IMR-90 (cell line): ENCODE measurements at regions not wholly inside any gene's neighbourhood (a gene's known extent, or its start where the extent isn't known, plus 50 kb on each side); places are given as distances from the start of the nearest gene placed in this dataset.

Experiments
- ATAC-seq: fragments of 200-7000 bp; cut with Tn5 transposase; 2 replicates; pipeline ENCODE4 v1.9.1; 2020; ENCODE audit warnings: low read depth, mild to moderate bottlenecking, moderate library complexity
- BruUV-seq: library from RNA; stranded (reverse); fragments of 400-500 nt; replicated peaks from 2 replicates; lab custom pipeline; 2021; lab: Mats Ljungman, UMichigan
- CTCF ChIA-PET: fragments of 300-600 bp; formaldehyde crosslinking; extraction: SDS; loops from one replicate; lab custom pipeline; 2021; ENCODE audit warnings: antibody characterized with exemption; lab: Yijun Ruan, JAX
- POLR2A ChIA-PET: fragments of 300-600 bp; sonication (Branson Sonifier 250); formaldehyde crosslinking; loops from one replicate; lab custom pipeline; 2022; ENCODE audit warnings: antibody characterized with exemption; ENCODE audit not compliant: unreplicated experiment; lab: Charles Lee
- DNase-seq: peaks from one replicate; pipeline ENCODE4 v3.0.0; 2013
- H2AFZ ChIP-seq: replicated peaks from 2 replicates; pipeline ENCODE3; 2013; ENCODE audit warnings: low read length, mild to moderate bottlenecking; ENCODE audit not compliant: poor library complexity
- H2AK5ac ChIP-seq: 2 replicates; pipeline ENCODE4 v1.6.1; 2013; ENCODE audit warnings: low read depth, low read length, inconsistent platforms
- H2AK9ac ChIP-seq: replicated peaks from 2 replicates; pipeline ENCODE3; 2013; ENCODE audit warnings: mild to moderate bottlenecking, low read depth, low read length, moderate library complexity; ENCODE audit not compliant: poor library complexity
- H2BK120ac ChIP-seq: 2 replicates; pipeline ENCODE4 v1.6.1; 2013; ENCODE audit warnings: low read depth, low read length, inconsistent platforms
- H2BK15ac ChIP-seq: 3 replicates; pipeline ENCODE4 v1.6.1; 2013; ENCODE audit warnings: low read depth, low read length, inconsistent platforms
- H2BK20ac ChIP-seq: 2 replicates; pipeline ENCODE4 v1.6.1; 2013; ENCODE audit warnings: low read depth, mild to moderate bottlenecking, inconsistent platforms, low read length, moderate library complexity
- H2BK5ac ChIP-seq: 2 replicates; pipeline ENCODE4 v1.6.1; 2013; ENCODE audit warnings: mild to moderate bottlenecking, low read depth, low read length, inconsistent platforms; ENCODE audit not compliant: poor library complexity, severe bottlenecking
- H3K14ac ChIP-seq: replicated peaks from 2 replicates; pipeline ENCODE4 v1.6.1; 2013; ENCODE audit warnings: low read depth, low read length, inconsistent platforms
- H3K18ac ChIP-seq: 2 replicates; pipeline ENCODE4 v1.6.1; 2013; ENCODE audit warnings: low read depth, low read length, control low read depth
- H3K23ac ChIP-seq: 2 replicates; pipeline ENCODE4 v1.6.1; 2013; ENCODE audit warnings: low read depth, low read length, inconsistent platforms
- H3K27ac ChIP-seq: 2 replicates; pipeline ENCODE4 v1.5.1; 2013; ENCODE audit warnings: mild to moderate bottlenecking, control low read depth, low read length; ENCODE audit not compliant: insufficient read depth
- H3K27me3 ChIP-seq: 2 replicates; pipeline ENCODE4 v1.6.1; 2013; ENCODE audit warnings: low read length; ENCODE audit not compliant: control insufficient read depth, insufficient read depth
- H3K36me3 ChIP-seq: 2 replicates; pipeline ENCODE4 v1.6.1; 2013; ENCODE audit warnings: low read length, mixed read lengths; ENCODE audit not compliant: control insufficient read depth, insufficient read depth
- H3K4ac ChIP-seq: 2 replicates; pipeline ENCODE4 v1.6.1; 2013; ENCODE audit warnings: low read depth, low read length, inconsistent platforms
- H3K4me1 ChIP-seq: 2 replicates; pipeline ENCODE4 v1.6.1; 2013; ENCODE audit warnings: low read length, mixed read lengths; ENCODE audit not compliant: control insufficient read depth, insufficient read depth
- H3K4me2 ChIP-seq: 2 replicates; pipeline ENCODE4 v1.6.1; 2013; ENCODE audit warnings: low read depth, mild to moderate bottlenecking, control low read depth, low read length, moderate library complexity
- H3K4me3 ChIP-seq: 2 replicates; pipeline ENCODE4 v1.5.1; 2013; ENCODE audit warnings: low read depth, mild to moderate bottlenecking, control low read depth, low read length, moderate library complexity; ENCODE audit not compliant: insufficient read depth
- H3K56ac ChIP-seq: 2 replicates; pipeline ENCODE4 v1.6.1; 2013; ENCODE audit warnings: low read length, inconsistent platforms; ENCODE audit not compliant: insufficient read depth; ENCODE audit errors: extremely low read depth
- H3K79me1 ChIP-seq, 2 experiments: 2 replicates each; pipeline ENCODE4 v1.6.1; 2013; ENCODE audit warnings: low read length in 2 of 2, inconsistent platforms in 1 of 2, low read depth in 1 of 2
- H3K9ac ChIP-seq: 2 replicates; pipeline ENCODE4 v1.6.1; 2013; ENCODE audit warnings: low read depth, low read length, control low read depth
- H3K9me1 ChIP-seq: 2 replicates; pipeline ENCODE4 v1.6.1; 2013; ENCODE audit warnings: low read length, inconsistent platforms; ENCODE audit not compliant: insufficient read depth
- H3K9me3 ChIP-seq: 2 replicates; pipeline ENCODE4 v1.6.1; 2013; ENCODE audit warnings: low read length; ENCODE audit not compliant: control insufficient read depth, insufficient read depth
- H4K20me1 ChIP-seq: 2 replicates; pipeline ENCODE4 v1.6.1; 2013; ENCODE audit warnings: low read length, inconsistent platforms; ENCODE audit not compliant: insufficient read depth
- H4K5ac ChIP-seq: 2 replicates; pipeline ENCODE4 v1.6.1; 2013; ENCODE audit warnings: mild to moderate bottlenecking, low read depth, low read length, control low read depth
- H4K8ac ChIP-seq, 2 experiments: 2 replicates each; pipeline ENCODE4 v1.6.1; 2013; ENCODE audit warnings: low read depth in 2 of 2, low read length in 2 of 2, control low read depth in 1 of 2, inconsistent platforms in 1 of 2
- H4K91ac ChIP-seq: 2 replicates; pipeline ENCODE4 v1.6.1; 2013; ENCODE audit warnings: low read depth, low read length, inconsistent platforms; ENCODE audit not compliant: insufficient read depth
- BHLHE40 ChIP-seq: fragments of 150-350 bp; IDR thresholded peaks from 2 replicates; pipeline ENCODE4 v1.6.1; 2016; ENCODE audit warnings: mild to moderate bottlenecking, low read depth, low read length
- CEBPB ChIP-seq: IDR thresholded peaks from 2 replicates; pipeline ENCODE4 v1.6.1; 2012; ENCODE audit warnings: low read depth, low read length, improper control_type of control experiment
- CHD1 ChIP-seq: IDR thresholded peaks from 2 replicates; pipeline ENCODE4 v1.6.1; 2012; ENCODE audit warnings: low read depth, low read length, improper control_type of control experiment
- ELK1 ChIP-seq: fragments of 150-350 bp; IDR thresholded peaks from 2 replicates; pipeline ENCODE4 v1.6.1; 2016; ENCODE audit warnings: low read depth, mild to moderate bottlenecking, low read length, moderate library complexity, borderline replicate concordance
- FOS ChIP-seq: fragments of 150-350 bp; IDR thresholded peaks from 2 replicates; pipeline ENCODE4 v1.6.1; 2016; ENCODE audit warnings: low read depth, low read length
- MAFK ChIP-seq: IDR thresholded peaks from 2 replicates; pipeline ENCODE4 v1.6.1; 2012; ENCODE audit warnings: low read depth, low read length, improper control_type of control experiment
- MAZ ChIP-seq: IDR thresholded peaks from 2 replicates; pipeline ENCODE4 v1.6.1; 2012; ENCODE audit warnings: low read depth, mild to moderate bottlenecking, low read length, improper control_type of control experiment, moderate library complexity, borderline replicate concordance
- MXI1 ChIP-seq: IDR thresholded peaks from 2 replicates; pipeline ENCODE4 v1.6.1; 2012; ENCODE audit warnings: low read depth, mild to moderate bottlenecking, low read length, moderate library complexity, borderline replicate concordance
- NFE2L2 ChIP-seq: fragments of 150-350 bp; IDR thresholded peaks from 2 replicates; pipeline ENCODE4 v1.6.1; 2016; ENCODE audit warnings: low read depth, mild to moderate bottlenecking, low read length
- POLR2A ChIP-seq: IDR thresholded peaks from 2 replicates; pipeline ENCODE4 v1.6.1; 2012; ENCODE audit warnings: mild to moderate bottlenecking, low read depth, low read length
- RAD21 ChIP-seq: IDR thresholded peaks from 2 replicates; pipeline ENCODE4 v1.6.1; 2012; ENCODE audit warnings: low read length, improper control_type of control experiment
- RCOR1 ChIP-seq: IDR thresholded peaks from 2 replicates; pipeline ENCODE4 v1.6.1; 2012; ENCODE audit warnings: mild to moderate bottlenecking, low read length, improper control_type of control experiment; ENCODE audit not compliant: insufficient replicate concordance
- RFX5 ChIP-seq: IDR thresholded peaks from 2 replicates; pipeline ENCODE4 v1.8.0; 2012; ENCODE audit warnings: low read depth, mild to moderate bottlenecking, low read length, moderate library complexity
- SMC3 ChIP-seq: fragments of 150-350 bp; IDR thresholded peaks from 2 replicates; pipeline ENCODE4 v1.6.1; 2016; ENCODE audit warnings: low read depth, mild to moderate bottlenecking, antibody characterized with exemption, low read length, moderate library complexity
- USF2 ChIP-seq: fragments of 150-350 bp; IDR thresholded peaks from 2 replicates; pipeline ENCODE4 v1.6.1; 2017; ENCODE audit warnings: mild to moderate bottlenecking, antibody characterized with exemption, low read length, low read depth
- WGBS, 2 experiments: methylation state at CpG; one replicate each; pipeline versions ENCODE4 v1.1.5 to v1.1.7; 2013; ENCODE audit warnings: missing lambda C conversion rate in 2 of 2; ENCODE audit not compliant: insufficient read length in 1 of 2; ENCODE audit errors: extremely low coverage in 2 of 2; 5-methylcytosine and 5-hydroxymethylcytosine counted together
- dilution Hi-C: fragments of 300-500 bp; cut with HindIII; formaldehyde crosslinking; loops from one replicate; pipeline ENCODE4 v1.14.3; 2018; ENCODE audit warnings: low sequenced_read_pairs; ENCODE audit not compliant: unreplicated experiment
- in situ Hi-C: fragments of 300-500 bp; cut with MboI; formaldehyde crosslinking; loops from 3 replicates; pipeline ENCODE4 v1.14.3; 2019; ENCODE audit warnings: low sequenced_read_pairs, inconsistent platforms, mixed read lengths
- intact Hi-C: fragments of 100-400 bp; cut with micrococcal nuclease; formaldehyde crosslinking; loops from 2 replicates; pipeline ENCODE4 v1.10.0; 2022
- TF ChIP-seq, protein P1 (sequence below): conservative IDR thresholded peaks from 2 replicates; pipeline ENCODE4 v1.5.1; 2012; ENCODE audit warnings: mild to moderate bottlenecking, low read depth, low read length, improper control_type of control experiment

DNA sequence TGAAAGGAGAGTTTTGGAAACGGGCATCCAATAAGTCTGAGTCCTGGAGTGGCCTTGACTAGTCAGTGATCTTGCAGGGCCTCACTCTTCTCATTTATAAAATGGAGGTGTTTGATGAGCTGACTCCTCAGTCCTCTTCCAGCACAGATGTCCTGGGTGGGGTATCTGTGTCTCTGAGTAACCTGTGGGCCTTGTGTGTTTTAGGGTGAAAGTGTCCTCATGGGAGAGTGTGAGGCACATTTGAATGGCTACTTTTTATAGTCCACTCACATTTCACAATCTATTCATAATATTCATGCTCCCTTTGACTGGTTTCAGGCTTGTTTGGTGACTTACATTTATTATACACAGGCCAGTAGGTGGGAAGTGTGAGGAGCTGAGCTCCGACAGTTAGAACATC, 106.4 kb upstream of the CELF4 start:
- H3K23ac ChIP-seq, result no peak overlapping the region
- no peak overlapping the region for H3K14ac ChIP-seq
- H2AFZ ChIP-seq, result no peak overlapping the region
- no peak for DNase-seq
- no peaks in the 10 kb centered on the region for H3K79me1 ChIP-seq
- no peaks in the 10 kb centered on the region for H3K9me1 ChIP-seq
- H2BK20ac ChIP-seq, result no peak overlapping the region
- peaks cover 39% of the 10 kb centered on the region for H3K9me3 ChIP-seq
- intact Hi-C loops, result no loop called here
- H3K27ac ChIP-seq, result no peak overlapping the region
- H3K56ac ChIP-seq, result no peak overlapping the region
- in situ Hi-C loops, result no loop called here
- H3K4ac ChIP-seq, result no peak overlapping the region
- no peak overlapping the region for H2BK15ac ChIP-seq
- dilution Hi-C loops, result no loop called here
- H4K91ac ChIP-seq, result no peak overlapping the region
- TF ChIP-seq, protein P1, sequence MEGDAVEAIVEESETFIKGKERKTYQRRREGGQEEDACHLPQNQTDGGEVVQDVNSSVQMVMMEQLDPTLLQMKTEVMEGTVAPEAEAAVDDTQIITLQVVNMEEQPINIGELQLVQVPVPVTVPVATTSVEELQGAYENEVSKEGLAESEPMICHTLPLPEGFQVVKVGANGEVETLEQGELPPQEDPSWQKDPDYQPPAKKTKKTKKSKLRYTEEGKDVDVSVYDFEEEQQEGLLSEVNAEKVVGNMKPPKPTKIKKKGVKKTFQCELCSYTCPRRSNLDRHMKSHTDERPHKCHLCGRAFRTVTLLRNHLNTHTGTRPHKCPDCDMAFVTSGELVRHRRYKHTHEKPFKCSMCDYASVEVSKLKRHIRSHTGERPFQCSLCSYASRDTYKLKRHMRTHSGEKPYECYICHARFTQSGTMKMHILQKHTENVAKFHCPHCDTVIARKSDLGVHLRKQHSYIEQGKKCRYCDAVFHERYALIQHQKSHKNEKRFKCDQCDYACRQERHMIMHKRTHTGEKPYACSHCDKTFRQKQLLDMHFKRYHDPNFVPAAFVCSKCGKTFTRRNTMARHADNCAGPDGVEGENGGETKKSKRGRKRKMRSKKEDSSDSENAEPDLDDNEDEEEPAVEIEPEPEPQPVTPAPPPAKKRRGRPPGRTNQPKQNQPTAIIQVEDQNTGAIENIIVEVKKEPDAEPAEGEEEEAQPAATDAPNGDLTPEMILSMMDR, result no peak
- TF ChIP-seq CEBPB (no peak), BHLHE40 (no peak), MAZ (no peak), USF2 (no peak), SMC3 (no peak), MXI1 (no peak), RCOR1 (no peak), POLR2A (no peak), RAD21 (no peak), NFE2L2 (no peak), MAFK (no peak), RFX5 (no peak), CHD1 (no peak), FOS (no peak), ELK1 (no peak)
- H2AK9ac ChIP-seq, result no peak overlapping the region
- H4K20me1 ChIP-seq, result no peaks in the 10 kb centered on the region
- no peaks in the 10 kb centered on the region for H3K4me1 ChIP-seq
- POLR2A ChIA-PET, result no interaction called here
- no peak overlapping the region for H3K4me2 ChIP-seq
- no peak overlapping the region for H2BK5ac ChIP-seq
- no peaks in the 10 kb centered on the region for H3K27me3 ChIP-seq
- H4K5ac ChIP-seq, result no peak overlapping the region
- no peak overlapping the region for H2BK120ac ChIP-seq
- H3K9ac ChIP-seq, result no peak overlapping the region
- no peak overlapping the region for H3K18ac ChIP-seq
- no peak overlapping the region for H4K8ac ChIP-seq
- WGBS, 2 experiments, result no CpG with 5 or more reads among the region's 2 CpGs
- CTCF ChIA-PET, result no interaction called here
- no TSS peak for BruUV-seq
- no peak overlapping the region for H2AK5ac ChIP-seq
- no peak overlapping the region for H3K4me3 ChIP-seq
- ATAC-seq, result no peak
- H3K36me3 ChIP-seq, result no peaks in the 10 kb centered on the region
